DMS53 (cell line): ENCODE measurements at regions not wholly inside any gene's neighbourhood (a gene's known extent, or its start where the extent isn't known, plus 50 kb on each side); places are given as distances from the start of the nearest gene placed in this dataset.

Source experiments
- DNase-seq: peaks from one replicate; lab custom pipeline; 2025; lab: John Stamatoyannopoulos, UW

DNA sequence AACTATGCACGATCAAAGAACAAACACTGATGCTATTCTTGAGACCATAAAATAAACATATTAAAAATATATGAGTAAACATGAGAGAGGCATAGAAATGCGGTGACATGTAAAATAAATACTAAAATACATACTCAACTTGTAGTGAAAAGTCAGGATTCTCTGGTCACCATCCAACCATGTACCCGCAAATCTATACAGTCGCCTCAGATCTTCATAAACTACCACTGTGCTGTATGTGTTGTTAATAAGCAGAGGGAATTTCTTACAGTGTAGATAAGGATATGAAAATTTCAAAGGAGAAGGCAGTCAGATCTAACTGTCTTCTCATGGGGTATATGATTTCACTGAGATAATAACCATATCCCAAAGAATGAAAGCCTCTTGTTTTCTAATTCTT is 67.8 kb upstream of the FAM47B start:
- DNase-seq, result peak; percentile 42

DNA sequence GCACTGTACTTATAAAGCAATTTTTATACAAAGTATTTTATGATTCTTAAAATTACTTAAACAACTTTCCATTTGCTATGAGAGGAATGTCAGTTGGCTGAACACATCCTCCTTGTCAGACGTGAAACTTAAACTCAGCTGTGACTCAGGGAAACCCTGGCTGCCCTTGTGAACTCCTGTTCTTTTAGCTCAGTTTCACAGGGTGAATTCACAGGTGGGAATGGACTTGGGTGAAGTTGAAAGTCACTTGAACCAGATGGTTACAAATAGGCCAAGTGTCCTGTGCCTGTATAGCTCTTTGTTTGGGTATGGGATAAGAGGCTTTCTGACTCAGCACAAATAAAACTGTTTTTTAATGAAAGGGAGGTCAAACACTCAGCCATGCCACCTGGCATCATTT is 67.4 kb upstream of the FAM47B start:
- DNase-seq, result peak; percentile 95

DNA sequence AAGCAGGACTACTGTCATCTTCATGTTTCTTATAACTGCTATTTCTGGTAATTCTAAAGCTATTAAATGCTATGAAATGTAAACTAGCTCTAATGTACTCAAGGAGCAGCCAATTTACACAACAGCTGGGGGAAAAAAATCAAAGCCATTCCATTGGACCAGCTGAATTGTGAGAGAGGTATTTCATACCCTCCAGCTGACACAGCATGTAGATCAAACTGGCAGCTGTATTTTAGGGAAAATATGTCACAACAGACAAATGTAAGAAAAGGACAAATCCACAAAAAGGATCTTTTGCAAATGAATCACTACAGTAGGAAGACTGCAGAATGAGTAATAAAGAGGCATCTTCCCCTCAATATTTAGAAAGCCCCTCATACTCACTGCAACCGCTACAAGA is 65.2 kb upstream of the FAM47B start:
- peak; percentile 1 for DNase-seq

DNA sequence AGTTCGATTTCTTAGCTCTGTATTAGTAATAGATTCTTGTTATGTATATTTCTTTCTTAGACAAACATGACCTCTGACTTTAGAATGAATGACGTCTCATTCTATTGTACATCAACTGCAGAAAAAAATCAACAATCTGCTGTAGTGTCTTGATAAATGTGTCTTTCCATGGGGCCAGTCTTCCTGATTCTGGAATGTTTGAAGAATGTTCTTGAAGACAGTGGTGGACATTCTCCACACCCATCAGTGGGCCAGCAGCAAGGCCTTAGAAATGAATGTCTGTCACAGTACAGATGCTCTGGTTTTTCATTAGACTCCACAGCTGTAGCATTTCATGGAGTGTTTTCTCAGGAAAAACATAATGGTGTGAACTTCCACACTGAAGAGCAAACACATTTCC is 63.2 kb upstream of the FAM47B start:
- no peak for DNase-seq

DNA sequence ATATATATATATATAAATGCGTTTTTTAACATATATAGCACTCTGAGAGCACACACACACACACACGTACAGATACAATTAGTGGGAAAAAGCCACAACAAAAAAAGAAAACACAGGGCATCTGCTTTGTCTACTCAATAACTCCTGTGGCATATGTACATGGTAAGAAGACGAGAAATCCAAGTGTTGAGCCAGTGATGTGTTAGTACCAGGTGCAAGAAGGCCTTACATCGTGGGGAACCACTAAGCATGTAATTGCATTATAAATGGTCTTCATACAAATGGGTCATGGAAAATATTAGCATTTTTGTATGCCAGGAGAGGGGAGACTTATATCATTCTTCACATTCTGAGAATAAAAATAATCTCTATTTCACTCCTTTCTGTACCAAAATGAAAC is 62.7 kb upstream of the FAM47B start:
- no peak for DNase-seq

DNA sequence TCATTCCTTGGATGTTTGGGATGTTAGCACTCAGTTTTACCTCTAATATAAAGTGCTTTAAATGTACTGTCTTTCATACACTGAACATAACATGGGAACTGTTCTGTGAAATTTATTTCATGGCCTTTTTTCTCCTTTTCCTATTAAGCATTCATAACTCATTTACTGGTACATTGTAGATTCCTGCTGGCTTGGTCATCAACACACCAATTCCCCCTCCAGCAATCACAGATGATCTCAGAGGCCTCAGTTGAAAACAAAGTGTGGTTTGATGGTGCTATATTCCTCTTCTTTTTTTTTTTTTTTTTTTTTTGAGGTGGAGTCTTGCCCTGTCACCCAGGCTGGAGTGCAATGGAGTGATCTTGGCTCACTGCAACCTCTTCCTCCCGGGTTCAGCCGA is 61.9 kb upstream of the FAM47B start:
- no peak for DNase-seq

DNA sequence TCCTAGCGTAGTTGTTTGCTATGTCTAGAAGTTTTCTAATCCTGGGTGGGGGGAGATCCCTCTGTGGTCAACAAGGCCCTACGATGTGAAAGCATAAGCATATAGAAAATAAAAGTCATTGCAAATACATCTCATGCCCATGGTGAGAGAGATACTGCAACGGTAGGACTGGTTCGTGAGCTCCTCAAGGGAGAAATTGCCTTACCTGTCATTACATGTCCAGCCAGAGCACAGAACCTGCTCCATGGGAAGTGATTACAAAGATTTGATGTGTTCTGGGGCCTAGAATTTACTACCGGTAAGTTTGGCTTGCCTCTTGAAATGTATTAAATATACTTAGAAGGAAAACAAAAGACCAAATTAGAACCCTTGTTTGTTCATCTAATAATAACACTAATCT is 60.9 kb upstream of the FAM47B start:
- DNase-seq, result no peak

DNA sequence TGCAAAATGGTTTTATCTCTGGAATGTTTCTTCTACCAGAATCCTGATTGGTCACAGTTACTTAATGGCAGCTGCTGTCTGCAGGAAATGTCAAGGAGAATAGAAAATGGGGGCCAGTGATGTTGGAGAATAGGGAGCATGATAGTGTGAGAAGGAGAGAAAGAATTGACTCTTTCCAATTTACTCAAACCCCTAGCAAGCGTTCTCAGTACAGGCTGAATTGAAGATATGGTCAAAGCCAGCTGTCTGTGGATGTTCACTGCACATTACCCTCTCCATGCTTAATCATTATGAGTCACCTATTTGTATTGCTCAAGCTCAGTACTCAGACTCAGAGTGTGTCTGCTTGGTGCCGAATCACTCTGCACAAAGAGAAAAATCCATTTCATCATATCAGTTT is 57.8 kb upstream of the FAM47B start:
- DNase-seq, result peak; percentile 90

DNA sequence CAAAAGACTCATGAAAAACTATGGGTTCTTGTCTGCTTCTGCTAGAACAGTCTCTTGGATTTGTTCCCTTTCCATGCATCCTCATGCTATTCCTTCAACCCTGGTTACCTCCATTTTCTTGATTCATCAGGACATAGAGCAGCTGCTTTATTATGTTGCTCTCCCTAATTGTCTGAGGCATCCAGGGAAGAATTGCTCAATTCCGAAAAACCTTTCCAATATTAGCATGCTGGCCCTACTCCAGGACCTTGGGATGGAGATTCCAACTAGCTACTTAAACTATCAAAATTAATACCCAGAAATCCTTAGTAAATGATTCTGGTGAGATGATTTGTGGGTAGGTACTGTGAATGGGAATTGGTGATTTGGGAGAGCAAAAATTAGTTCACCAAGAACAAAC is 56.6 kb upstream of the FAM47B start:
- no peak for DNase-seq

DNA sequence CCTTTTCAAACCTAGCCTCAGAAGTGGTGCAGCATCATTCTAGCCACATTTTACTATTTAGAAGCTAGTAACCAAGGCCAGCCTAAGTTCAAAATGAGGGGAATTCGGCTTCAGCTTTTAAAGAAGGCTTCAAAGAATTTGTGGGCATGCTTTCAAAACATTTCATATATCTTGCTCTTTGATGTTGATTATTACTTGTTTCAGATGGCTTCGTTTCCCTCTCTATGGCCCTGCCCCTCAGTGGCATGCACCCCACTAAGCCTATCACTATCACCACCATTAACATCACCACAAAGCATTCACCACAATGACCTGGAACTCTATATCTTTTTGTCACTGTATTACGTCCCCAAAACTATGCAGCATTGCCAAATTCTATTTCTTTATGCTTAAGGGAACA is 51.2 kb upstream of the FAM47B start:
- no peak for DNase-seq
